GM19467 (cell line): ENCODE measurements at regions not wholly inside any gene's neighbourhood (a gene's known extent, or its start where the extent isn't known, plus 50 kb on each side); places are given as distances from the start of the nearest gene placed in this dataset.

Experiments
- ATAC-seq: cut with Tn5 transposase; IDR thresholded peaks from one replicate; pipeline ENCODE4 v1.9.1; 2021; ENCODE audit warnings: mild to moderate bottlenecking, moderate library complexity; ENCODE audit not compliant: unreplicated experiment

GRCh38 chr9:21657966-21658667, 144.3 kb upstream of the MTAP start:
- no peak for ATAC-seq

- no peak for ATAC-seq
These were observed 141.5 kb upstream of the MTAP start for GRCh38 chr9:21660976-21661375.

GRCh38 chr9:21661626-21662025, 140.8 kb upstream of the MTAP start:
- no peak for ATAC-seq

GRCh38 chr9:21668516-21668915, 133.9 kb upstream of the MTAP start:
- no peak for ATAC-seq

GRCh38 chr9:21669701-21670100, 132.7 kb upstream of the MTAP start:
- no peak for ATAC-seq

- ATAC-seq = no peak
These were observed 132.1 kb upstream of the MTAP start for GRCh38 chr9:21670374-21670773.

- no peak for ATAC-seq
These were observed 130.3 kb upstream of the MTAP start for GRCh38 chr9:21672140-21672539.

- no peak for ATAC-seq
These were observed 129.7 kb upstream of the MTAP start for GRCh38 chr9:21672761-21673160.

GRCh38 chr9:21674894-21675293, 127.5 kb upstream of the MTAP start:
- ATAC-seq = no peak

GRCh38 chr9:21677387-21677786, 125.0 kb upstream of the MTAP start:
- no peak for ATAC-seq

GRCh38 chr9:21677834-21678233, 124.6 kb upstream of the MTAP start:
- ATAC-seq = no peak

GRCh38 chr9:21679432-21679831, 123.0 kb upstream of the MTAP start:
- ATAC-seq = no peak

- ATAC-seq = no peak
These were observed 121.8 kb upstream of the MTAP start for GRCh38 chr9:21680590-21680989.

GRCh38 chr9:21681641-21682040, 120.8 kb upstream of the MTAP start:
- no peak for ATAC-seq

- no peak for ATAC-seq
These were observed 120.1 kb upstream of the MTAP start for GRCh38 chr9:21682381-21682780.

- ATAC-seq = no peak
These were observed 119.5 kb upstream of the MTAP start for GRCh38 chr9:21682981-21683380.

GRCh38 chr9:21683484-21684175, 118.8 kb upstream of the MTAP start:
- no peak for ATAC-seq

- ATAC-seq = no peak
These were observed 118.2 kb upstream of the MTAP start for GRCh38 chr9:21684231-21684630.

- ATAC-seq = no peak
These were observed 117.5 kb upstream of the MTAP start for GRCh38 chr9:21684831-21685362.

- ATAC-seq = no peak
These were observed 116.9 kb upstream of the MTAP start for GRCh38 chr9:21685502-21685901.

- no peak for ATAC-seq
These were observed 115.7 kb upstream of the MTAP start for GRCh38 chr9:21686738-21687137.

- no peak for ATAC-seq
These were observed 115.1 kb upstream of the MTAP start for GRCh38 chr9:21687351-21687750.
